Stimulated activated CD4-positive, alpha-beta T cell treated with anti-CD3 and anti-CD28 coated beads, Interleukin-15, amount 100 ng/mL, for 48 hours (primary cell): ENCODE measurements at regions not wholly inside any gene's neighbourhood (a gene's known extent, or its start where the extent isn't known, plus 50 kb on each side); places are given as distances from the start of the nearest gene placed in this dataset.

Source experiments
- DNase-seq, 2 donors: peaks; one replicate each; pipeline ENCODE4 v3.0.0-alpha.2; 2020; ENCODE audit warnings: low read depth in 2 of 2

GRCh38 chr11:104338186-104338585 lies 174.2 kb upstream of the PDGFD start:
- no peak for DNase-seq

DNA sequence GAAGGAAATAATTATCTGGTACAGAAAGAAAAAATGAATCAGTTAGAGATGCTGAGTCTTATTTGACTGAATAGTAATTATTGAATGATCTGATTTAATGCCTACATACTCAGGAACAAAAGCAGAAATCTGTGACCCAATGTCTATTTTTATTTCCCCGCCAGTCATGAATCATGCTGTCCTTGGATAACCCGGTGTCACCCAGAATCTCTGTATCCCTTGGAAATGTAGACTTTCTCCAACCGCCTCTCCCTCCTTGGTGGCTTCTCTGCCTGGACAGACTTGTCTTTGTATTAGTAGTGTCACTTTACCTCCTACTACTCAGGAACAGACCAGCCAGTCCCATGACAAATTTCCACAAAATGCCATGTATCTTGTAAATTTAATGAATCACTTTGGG lies 173.3 kb upstream of the PDGFD start:
- no peak for DNase-seq

GRCh38 chr11:104333977-104334376 lies 170.0 kb upstream of the PDGFD start:
- no peak for DNase-seq

- no peak for DNase-seq
Observed at GRCh38 chr11:104332110-104332509, 168.2 kb upstream of the PDGFD start.

- DNase-seq, result no peak
Observed at GRCh38 chr11:104329078-104329665, 165.2 kb upstream of the PDGFD start.

GRCh38 chr11:104328512-104328907 lies 164.6 kb upstream of the PDGFD start:
- no peak for DNase-seq

GRCh38 chr11:104327861-104328511 lies 164.0 kb upstream of the PDGFD start:
- DNase-seq, result no peak

DNA sequence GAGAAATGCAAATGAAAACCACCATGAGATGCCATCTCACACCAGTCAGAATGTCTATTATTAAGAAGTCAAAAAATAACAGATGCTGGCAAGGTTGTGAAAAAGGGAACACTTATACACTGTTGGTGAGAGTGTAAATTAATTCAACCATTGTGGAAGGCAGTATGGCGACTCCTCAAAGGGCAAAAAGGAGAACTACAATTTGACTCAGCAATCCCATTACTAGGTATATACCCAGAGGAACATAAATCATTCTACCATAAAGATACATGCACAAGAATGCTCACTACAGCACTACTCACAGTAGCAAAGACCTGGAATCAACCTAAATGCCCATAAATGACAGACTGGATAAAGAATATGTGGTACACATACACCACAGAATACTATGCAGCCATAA lies 161.1 kb upstream of the PDGFD start:
- DNase-seq, result no peak

DNA sequence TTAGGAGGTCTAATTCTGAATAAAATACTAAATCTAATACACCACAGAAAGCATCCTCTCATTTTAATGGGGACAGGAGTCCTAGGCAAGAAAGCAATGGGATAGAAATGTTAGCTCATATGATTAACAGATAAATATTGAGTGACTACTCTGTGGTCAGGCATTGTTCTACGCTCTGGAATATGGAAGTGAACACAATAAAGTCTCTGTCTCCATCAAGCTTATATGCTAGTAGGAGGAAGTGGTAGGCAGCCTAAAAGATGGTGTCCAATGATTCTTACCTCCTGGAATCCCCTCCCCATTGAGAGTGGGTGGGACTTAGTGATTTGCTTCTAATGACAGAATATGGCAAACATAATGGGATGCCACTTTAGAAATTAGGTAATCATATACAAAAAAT lies 160.3 kb upstream of the PDGFD start:
- DNase-seq, result no peak

- no peak for DNase-seq
Observed at GRCh38 chr11:104323841-104324240, 159.9 kb upstream of the PDGFD start.

- no peak for DNase-seq
Observed at GRCh38 chr11:104322696-104323095, 158.7 kb upstream of the PDGFD start.

DNA sequence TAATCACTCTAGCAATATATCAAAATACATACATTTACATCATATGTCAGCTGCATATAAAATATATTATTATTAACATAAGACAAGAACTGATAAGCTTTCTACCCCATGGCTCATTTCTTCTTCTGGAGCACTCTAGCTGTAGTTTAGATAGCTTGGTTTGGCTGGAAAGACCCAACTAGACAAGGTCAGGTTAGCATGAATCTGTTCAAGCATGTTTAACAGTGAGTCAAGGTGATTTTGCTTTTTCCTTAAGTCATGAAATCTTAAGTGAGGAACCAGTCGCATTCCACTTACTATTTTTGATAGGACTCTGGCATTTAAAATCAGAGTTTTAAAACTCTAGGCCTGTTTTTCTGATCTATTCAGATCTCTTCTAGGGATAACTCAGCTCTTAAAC lies 157.0 kb upstream of the PDGFD start:
- no peak for DNase-seq

DNA sequence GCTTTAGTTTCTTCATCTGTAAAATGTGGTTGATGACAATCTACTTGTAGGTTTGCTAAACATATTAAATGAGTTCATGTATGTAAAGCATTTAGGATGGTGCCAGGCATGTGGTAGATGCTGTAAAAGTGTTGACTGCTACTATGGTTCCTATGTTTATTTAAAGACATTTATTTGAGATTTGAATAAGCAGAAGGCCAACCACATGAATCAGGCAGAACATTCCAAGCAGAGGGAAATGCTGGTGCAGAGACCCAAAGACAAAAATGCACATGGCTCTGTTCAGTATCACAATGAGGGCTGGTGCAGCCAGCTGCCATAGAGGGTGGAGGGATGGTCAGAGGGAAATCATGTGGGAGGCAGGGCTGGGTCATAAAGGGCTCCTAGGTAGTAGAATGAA lies 156.2 kb upstream of the PDGFD start:
- no peak for DNase-seq

DNA sequence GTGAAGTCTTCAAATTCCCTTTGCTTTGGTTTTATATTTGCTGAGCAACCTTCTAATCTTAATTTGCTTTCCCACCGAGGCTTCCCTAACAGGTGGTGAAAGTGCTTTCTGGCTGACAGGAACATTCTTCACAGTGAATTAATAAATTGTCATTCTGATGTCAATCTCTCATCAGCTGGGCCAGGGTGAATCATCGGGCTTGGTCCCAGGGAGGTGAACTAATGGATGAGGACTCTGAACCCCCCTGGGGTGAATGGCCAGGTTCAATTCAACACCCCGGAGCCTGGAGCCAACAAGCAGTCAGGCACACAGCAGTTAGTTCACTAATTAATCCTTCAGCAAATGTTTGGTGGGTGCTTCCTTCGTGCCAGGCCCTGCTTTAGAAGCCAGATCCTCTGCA lies 155.4 kb upstream of the PDGFD start:
- DNase-seq, result no peak

DNA sequence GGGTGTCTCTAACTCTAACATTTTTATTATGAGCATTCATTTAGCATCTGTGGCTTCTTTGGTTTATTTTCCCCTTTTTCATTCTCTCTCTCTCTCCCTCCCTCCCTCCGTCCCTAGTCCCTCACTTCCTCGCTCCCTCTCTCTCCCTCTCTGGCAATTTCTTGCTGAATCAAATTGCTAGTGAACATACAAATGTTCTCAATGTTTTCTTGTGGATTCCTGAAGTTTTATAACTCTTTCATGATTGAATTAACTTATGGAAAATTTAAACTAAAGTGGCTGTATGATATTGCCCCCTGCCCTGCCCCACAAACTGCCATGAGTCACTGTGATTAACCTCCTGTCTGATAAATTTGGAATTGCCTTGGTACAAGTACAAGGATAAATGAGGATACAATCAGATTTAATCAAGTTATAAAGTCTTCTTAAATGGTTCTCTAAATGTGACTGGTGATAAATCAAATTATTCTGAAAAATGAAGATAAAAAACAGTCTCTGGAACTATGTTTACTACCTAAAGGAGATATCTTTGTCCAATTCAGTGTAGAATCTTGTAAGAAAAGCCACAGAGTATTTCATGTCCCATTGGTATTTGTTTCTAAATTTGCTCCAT lies 143.0 kb upstream of the PDGFD start:
- no peak for DNase-seq

DNA sequence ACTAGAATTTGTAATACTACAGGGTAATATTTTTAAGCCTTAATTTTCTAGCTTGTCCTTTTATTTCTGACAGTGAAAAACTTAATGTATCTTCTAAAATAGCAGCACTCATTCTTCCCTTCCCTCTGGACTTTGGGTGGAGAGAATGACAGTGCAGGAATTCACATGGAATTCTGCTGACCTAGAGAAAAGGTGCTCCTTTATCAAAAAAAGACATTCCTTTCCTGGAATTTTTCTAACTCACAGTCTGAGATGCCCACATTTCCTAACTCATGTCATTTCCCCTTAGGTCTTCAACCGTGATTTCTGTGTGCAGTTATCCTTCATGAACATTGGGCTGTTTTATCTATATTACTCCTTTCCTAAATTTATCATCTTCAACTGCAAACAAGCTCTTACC lies 137.8 kb upstream of the PDGFD start:
- DNase-seq, result no peak

DNA sequence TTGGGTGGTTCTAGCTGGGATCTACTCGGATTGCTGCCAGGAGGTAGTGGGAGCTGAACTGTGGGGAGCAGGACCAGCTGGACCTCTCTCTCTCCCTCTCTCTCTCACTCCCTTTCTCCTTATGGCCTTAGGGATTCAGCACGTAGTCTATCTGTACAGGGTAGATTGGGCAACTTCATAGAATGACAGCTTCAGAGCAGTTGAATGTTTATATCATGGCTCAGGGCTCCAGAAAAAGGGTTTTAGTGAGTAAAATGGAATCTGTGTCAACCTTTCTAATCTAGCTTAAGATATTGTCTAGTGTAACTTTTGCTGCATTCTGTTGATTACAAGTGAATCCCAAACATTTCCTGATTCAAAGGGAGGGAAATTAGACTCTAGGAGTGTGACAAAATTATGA lies 127.7 kb upstream of the PDGFD start:
- DNase-seq, result no peak

DNA sequence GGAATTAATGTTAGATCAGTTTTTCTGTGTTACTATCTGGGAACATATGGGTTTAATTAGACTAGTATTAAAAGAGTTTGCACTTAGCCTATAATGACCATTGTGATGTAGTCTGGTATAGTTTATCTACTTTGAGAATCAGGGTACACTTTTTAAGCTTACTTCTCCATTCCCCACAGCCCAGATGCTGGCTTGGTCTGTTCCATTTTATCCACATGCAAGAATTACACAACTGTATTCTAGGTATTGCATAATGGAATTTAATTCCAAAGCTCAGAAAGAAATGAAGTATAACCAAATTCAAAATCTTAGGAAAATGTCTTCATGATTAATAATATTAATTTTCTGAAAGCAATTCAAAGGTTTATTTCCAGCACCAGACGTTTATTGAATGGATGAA lies 122.2 kb upstream of the PDGFD start:
- DNase-seq, result no peak

DNA sequence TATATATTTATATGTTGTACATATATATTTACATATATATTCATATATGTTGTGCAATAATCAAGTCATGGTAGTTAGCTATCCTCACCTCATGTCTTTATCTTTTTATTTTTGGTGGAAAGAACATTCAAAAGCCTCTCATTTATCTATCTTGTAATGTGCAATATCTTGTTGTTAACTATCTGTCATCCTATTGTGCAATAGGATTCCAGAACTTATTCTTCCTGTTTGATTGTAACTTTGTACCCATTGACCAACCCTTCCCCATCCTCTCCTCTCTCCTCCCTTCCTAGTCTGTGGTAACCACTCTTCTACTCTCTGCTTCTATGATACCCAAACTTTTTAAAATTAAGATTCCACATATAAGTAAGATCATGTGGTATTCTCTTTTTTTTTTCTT lies 115.6 kb upstream of the PDGFD start:
- DNase-seq, result no peak

DNA sequence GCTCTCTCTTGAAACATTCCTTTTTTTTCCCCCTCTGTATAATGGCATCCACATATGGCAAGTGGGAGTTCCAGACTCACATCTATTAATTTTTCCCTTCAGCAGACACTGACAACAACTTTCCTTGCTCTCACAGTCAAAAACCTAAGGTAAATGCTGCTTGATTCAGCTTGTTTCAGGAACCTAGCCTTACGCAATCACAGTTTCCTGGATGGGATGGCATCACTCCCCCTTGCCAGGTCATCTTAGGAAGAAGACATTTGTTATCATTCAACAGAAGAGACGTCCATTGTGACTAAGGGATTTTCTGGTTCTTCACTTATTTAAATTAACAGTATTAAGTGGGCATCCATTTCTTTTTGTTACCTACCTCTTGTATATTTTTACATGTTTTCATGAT lies 112.0 kb upstream of the PDGFD start:
- no peak for DNase-seq

DNA sequence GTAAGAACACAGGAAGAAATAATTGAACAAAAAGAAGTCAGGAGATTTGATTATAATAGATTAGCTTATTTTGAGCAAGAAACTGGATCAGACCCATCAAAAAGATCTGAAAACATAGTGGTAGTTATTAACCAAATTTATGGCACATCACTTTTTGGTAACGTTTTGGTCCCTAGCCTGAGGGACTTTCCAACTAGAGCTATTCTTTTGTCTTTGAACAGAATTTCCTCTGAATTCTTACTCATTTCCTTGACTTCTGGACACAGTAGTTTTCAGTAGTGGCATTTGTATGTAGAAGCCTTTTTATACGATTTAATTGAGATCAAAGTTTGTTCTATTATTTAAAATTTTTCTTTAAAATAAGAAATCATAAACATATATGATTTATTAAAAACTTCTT lies 96.5 kb upstream of the PDGFD start:
- no peak for DNase-seq

GRCh38 chr11:104259121-104259610 lies 95.2 kb upstream of the PDGFD start:
- DNase-seq, result no peak

DNA sequence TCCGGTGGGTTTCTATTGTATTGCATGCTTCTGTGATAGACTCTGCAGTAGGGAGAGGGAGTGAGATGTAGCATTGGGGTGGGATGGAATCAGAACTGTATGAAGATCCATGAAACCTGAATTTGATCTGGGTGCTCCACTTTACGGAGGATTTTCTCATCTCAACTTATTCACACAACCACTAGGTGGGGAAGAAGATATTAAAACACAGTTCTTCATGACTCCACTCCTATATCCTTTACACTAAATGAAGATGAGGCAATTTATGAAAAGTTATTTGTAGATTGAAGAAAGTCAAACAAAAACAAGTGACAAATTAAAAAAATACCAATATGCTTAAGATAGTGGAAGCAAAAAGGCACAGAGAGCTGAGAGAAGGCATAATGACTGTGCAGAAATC lies 92.6 kb upstream of the PDGFD start:
- DNase-seq, result no peak

GRCh38 chr11:104254347-104254746 lies 90.4 kb upstream of the PDGFD start:
- peak; percentile 1 to 18 for DNase-seq
